K562 (cell line): ENCODE measurements at regions not wholly inside any gene's neighbourhood (a gene's known extent, or its start where the extent isn't known, plus 50 kb on each side); places are given as distances from the start of the nearest gene placed in this dataset.

Source experiments
- ATF3 ChIP-seq, 2 experiments: fragments of 450-650 bp in 1 of 2; sonication (generic) in 1 of 2; formaldehyde crosslinking in 1 of 2; IDR thresholded peaks in 1 of 2; conservative IDR thresholded peaks in 1 of 2; 2 replicates each; pipeline versions ENCODE4 v1.6.1 to v1.8.1; 2016 to 2023; ENCODE audit warnings: mild to moderate bottlenecking in 2 of 2, moderate library complexity in 2 of 2, inconsistent platforms in 1 of 2, missing genetic modification reagents in 1 of 2
- CTCF ChIP-seq, 3 experiments: IDR thresholded peaks in 2 of 3; conservative IDR thresholded peaks in 1 of 3; 2 replicates each; pipeline ENCODE4 v1.5.1; 2011 to 2012; ENCODE audit warnings: low read length in 3 of 3, mild to moderate bottlenecking in 3 of 3, control low read depth in 2 of 3, improper control_type of control experiment in 1 of 3, inconsistent platforms in 1 of 3, low read depth in 1 of 3, mixed read lengths in 1 of 3, moderate library complexity in 1 of 3; ENCODE audit not compliant: insufficient read depth in 2 of 3
- E2F4 ChIP-seq: sonication (generic); formaldehyde crosslinking; IDR thresholded peaks from 2 replicates; pipeline ENCODE4 v1.8.0; 2022; ENCODE audit warnings: mild to moderate bottlenecking, low read depth, missing genetic modification reagents
- EP300 ChIP-seq: IDR thresholded peaks from 2 replicates; pipeline ENCODE4 v1.6.1; 2012; ENCODE audit warnings: low read length, improper control_type of control experiment
- EZH2 ChIP-seq: IDR thresholded peaks from 2 replicates; pipeline ENCODE4 v1.6.1; 2012; ENCODE audit warnings: low read depth, mild to moderate bottlenecking, inconsistent platforms, low read length, borderline replicate concordance
- MYBL2 ChIP-seq, 2 experiments: fragments of 450-650 bp in 1 of 2; sonication (generic) in 1 of 2; formaldehyde crosslinking in 1 of 2; IDR thresholded peaks; 2 replicates each; pipeline versions ENCODE4 v1.6.1 to v1.8.1; 2017 to 2022; ENCODE audit warnings: borderline replicate concordance in 1 of 2, inconsistent platforms in 1 of 2, low read depth in 1 of 2, mild to moderate bottlenecking in 1 of 2, missing genetic modification reagents in 1 of 2, moderate library complexity in 1 of 2
- MYC ChIP-seq, 2 experiments: fragments of 250-450 bp in 1 of 2; sonication (Bioruptor Pico) in 1 of 2; IDR thresholded peaks; 2 replicates each; pipeline versions ENCODE4 v1.5.1 to v1.6.1; 2012 to 2021; ENCODE audit warnings: low read depth in 2 of 2, borderline replicate concordance in 1 of 2, improper control_type of control experiment in 1 of 2, low read length in 1 of 2, mild to moderate bottlenecking in 1 of 2, moderate library complexity in 1 of 2
- NR3C1 ChIP-seq: sonication (generic); formaldehyde crosslinking; IDR thresholded peaks from 2 replicates; pipeline ENCODE4 v1.8.1; 2022; ENCODE audit warnings: missing genetic modification reagents
- POLR2A ChIP-seq: fragments of 450-650 bp; conservative IDR thresholded peaks from 2 replicates; pipeline ENCODE4 v1.6.1; 2016
- STAT6 ChIP-seq: sonication (generic); formaldehyde crosslinking; IDR thresholded peaks from 2 replicates; pipeline ENCODE4 v1.8.1; 2023; ENCODE audit warnings: mild to moderate bottlenecking, missing genetic modification reagents
- TAF1 ChIP-seq: IDR thresholded peaks from 2 replicates; pipeline ENCODE4 v1.6.1; 2011; ENCODE audit warnings: mild to moderate bottlenecking, low read length, moderate library complexity; ENCODE audit not compliant: insufficient read depth, control insufficient read depth, severe bottlenecking; ENCODE audit errors: extremely low read depth
- ZBED1 ChIP-seq: IDR thresholded peaks from 2 replicates; pipeline ENCODE4 v1.6.1; 2014
- ZNF449 ChIP-seq: fragments of 250-450 bp; sonication (Bioruptor Pico); IDR thresholded peaks from 2 replicates; pipeline ENCODE4 v1.8.0; 2022; ENCODE audit warnings: moderate library complexity, mild to moderate bottlenecking, inconsistent platforms

- no peak for TF ChIP-seq CTCF (IDR thresholded peaks at IDR 0.05 in 2 of 3, conservative IDR thresholded peaks at IDR 0.05 in 1 of 3; ENCODE audit: insufficient read depth in 2 of 3, low read depth in 1 of 3, low read length in 3 of 3)
- TF ChIP-seq STAT6 (CRISPR knock-in tag) = no peak
- TF ChIP-seq POLR2A = no peak
- TF ChIP-seq EZH2 = no peak
- no peak for TF ChIP-seq MYC (IDR thresholded peaks at IDR 0.05; ENCODE audit: low read depth, low read length)
- TF ChIP-seq MYC (CRISPR knock-in tag; IDR thresholded peaks at IDR 0.05; ENCODE audit: borderline replicate concordance, low read depth) = no peak
- no peak for TF ChIP-seq ZBED1
- no peak for TF ChIP-seq TAF1
- no peak for TF ChIP-seq NR3C1 (CRISPR knock-in tag)
- TF ChIP-seq EP300 = no peak
- TF ChIP-seq ATF3 (IDR thresholded peaks at IDR 0.05) = no peak
- TF ChIP-seq ATF3 (CRISPR knock-in tag; conservative IDR thresholded peaks at IDR 0.05) = no peak
- no peak for TF ChIP-seq MYBL2 (IDR thresholded peaks at IDR 0.05; ENCODE audit: low read depth)
- no peak for TF ChIP-seq MYBL2 (CRISPR knock-in tag; IDR thresholded peaks at IDR 0.05; ENCODE audit: borderline replicate concordance)
- TF ChIP-seq E2F4 (CRISPR knock-in tag) = no peak
- TF ChIP-seq ZNF449 (CRISPR knock-in tag) = no peak
Measured at GRCh38 chr10:1989090-1989489, 251.8 kb upstream of the ADARB2 start.
